KMS-11 (cell line): ENCODE measurements at regions not wholly inside any gene's neighbourhood (a gene's known extent, or its start where the extent isn't known, plus 50 kb on each side); places are given as distances from the start of the nearest gene placed in this dataset.

Experiments
- H2AFZ ChIP-seq: fragments of 200-600 bp; sonication (generic); 2 replicates; pipeline ENCODE4 v1.6.1; 2016; ENCODE audit warnings: antibody characterized with exemption, mixed run types, low read depth
- H3K27ac ChIP-seq: fragments of 200-600 bp; sonication (generic); 2 replicates; pipeline ENCODE4 v1.6.1; 2016; ENCODE audit warnings: mild to moderate bottlenecking, mixed run types
- H3K27me3 ChIP-seq: fragments of 200-600 bp; sonication (generic); 2 replicates; pipeline ENCODE4 v1.6.1; 2017; ENCODE audit warnings: mild to moderate bottlenecking, low read depth, mixed run types, moderate library complexity; ENCODE audit not compliant: insufficient read depth
- H3K36me3 ChIP-seq: fragments of 200-600 bp; sonication (generic); 2 replicates; pipeline ENCODE4 v1.6.1; 2017; ENCODE audit warnings: mild to moderate bottlenecking, mixed run types; ENCODE audit not compliant: insufficient read depth
- H3K4me1 ChIP-seq: fragments of 200-600 bp; sonication (generic); 2 replicates; pipeline ENCODE4 v1.6.1; 2016; ENCODE audit warnings: mild to moderate bottlenecking, low read depth, mixed run types; ENCODE audit not compliant: poor library complexity, severe bottlenecking
- H3K4me2 ChIP-seq: fragments of 200-600 bp; sonication (generic); 2 replicates; pipeline ENCODE4 v1.7.0; 2016; ENCODE audit warnings: mild to moderate bottlenecking, mixed run types
- H3K4me3 ChIP-seq: fragments of 200-600 bp; sonication (generic); IDR thresholded peaks from 2 replicates; pipeline ENCODE4 v1.6.1; 2017; ENCODE audit warnings: low read depth, low read length, mixed read lengths; ENCODE audit not compliant: insufficient read depth
- H3K79me2 ChIP-seq: fragments of 200-600 bp; sonication (generic); 2 replicates; pipeline ENCODE4 v1.6.1; 2016; ENCODE audit warnings: low read depth, mixed run types; ENCODE audit not compliant: insufficient read depth
- H3K9ac ChIP-seq: fragments of 200-600 bp; sonication (generic); 2 replicates; pipeline ENCODE4 v1.6.1; 2016; ENCODE audit warnings: mild to moderate bottlenecking, mixed run types
- H4K20me1 ChIP-seq: fragments of 200-600 bp; sonication (generic); 2 replicates; pipeline ENCODE4 v1.6.1; 2016; ENCODE audit warnings: mild to moderate bottlenecking, mixed run types; ENCODE audit not compliant: insufficient read depth
- CTCF ChIP-seq: fragments of 200-600 bp; sonication (generic); conservative IDR thresholded peaks from 2 replicates; pipeline ENCODE4 v1.6.1; 2017; ENCODE audit warnings: low read depth, mild to moderate bottlenecking, antibody characterized with exemption, low read length, moderate library complexity, mixed read lengths

GRCh38 chr5:15010936-15011335 lies 139.4 kb upstream of the ANKH start:
- Histone ChIP-seq H3K4me2 (no peak overlapping the region), H3K4me1 (no peaks in the 10 kb centered on the region), H3K36me3 (no peaks in the 10 kb centered on the region), H2AFZ (no peak overlapping the region), H3K27me3 (no peaks in the 10 kb centered on the region), H3K27ac (no peak overlapping the region), H3K79me2 (no peaks in the 10 kb centered on the region), H3K9ac (no peak overlapping the region), H4K20me1 (no peaks in the 10 kb centered on the region), H3K4me3 (no peak overlapping the region)
- no peak for TF ChIP-seq CTCF

- Histone ChIP-seq H3K27ac (no peak overlapping the region), H3K27me3 (no peaks in the 10 kb centered on the region), H3K79me2 (no peaks in the 10 kb centered on the region), H3K4me2 (no peak overlapping the region), H3K36me3 (no peaks in the 10 kb centered on the region), H2AFZ (no peak overlapping the region), H3K9ac (no peak overlapping the region), H3K4me1 (no peaks in the 10 kb centered on the region), H3K4me3 (no peak overlapping the region), H4K20me1 (no peaks in the 10 kb centered on the region)
- no peak for TF ChIP-seq CTCF
These were observed 137.8 kb upstream of the ANKH start for GRCh38 chr5:15009420-15009819.

GRCh38 chr5:15008921-15009320 lies 137.3 kb upstream of the ANKH start:
- H3K4me3 ChIP-seq, result no peak overlapping the region
- TF ChIP-seq CTCF, result no peak
- H3K79me2 ChIP-seq, result no peaks in the 10 kb centered on the region
- no peak overlapping the region for H3K4me2 ChIP-seq
- H3K27me3 ChIP-seq, result no peaks in the 10 kb centered on the region
- no peaks in the 10 kb centered on the region for H4K20me1 ChIP-seq
- H2AFZ ChIP-seq, result no peak overlapping the region
- H3K36me3 ChIP-seq, result no peaks in the 10 kb centered on the region
- H3K27ac ChIP-seq, result no peak overlapping the region
- H3K4me1 ChIP-seq, result peaks cover under 1% of the 10 kb centered on the region
- H3K9ac ChIP-seq, result no peak overlapping the region

GRCh38 chr5:15008476-15008875 lies 136.9 kb upstream of the ANKH start:
- Histone ChIP-seq H3K4me3 (no peak overlapping the region), H3K27ac (no peak overlapping the region), H3K27me3 (no peaks in the 10 kb centered on the region), H4K20me1 (no peaks in the 10 kb centered on the region), H3K79me2 (no peaks in the 10 kb centered on the region), H3K4me2 (no peak overlapping the region), H2AFZ (no peak overlapping the region), H3K36me3 (no peaks in the 10 kb centered on the region), H3K4me1 (peaks cover 4% of the 10 kb centered on the region), H3K9ac (no peak overlapping the region)
- TF ChIP-seq CTCF, result no peak

- no peak for TF ChIP-seq CTCF
These were observed 136.1 kb upstream of the ANKH start for GRCh38 chr5:15007646-15008045.

More at GRCh38 chr5:15007646-15008045, 136.1 kb upstream of the ANKH start:
- no peak overlapping the region for H3K9ac ChIP-seq
- H4K20me1 ChIP-seq, result no peaks in the 10 kb centered on the region
- no peak overlapping the region for H3K27ac ChIP-seq
- no peak overlapping the region for H3K4me3 ChIP-seq
- no peaks in the 10 kb centered on the region for H3K27me3 ChIP-seq
- H3K4me1 ChIP-seq, result peaks cover 5% of the 10 kb centered on the region
- no peaks in the 10 kb centered on the region for H3K36me3 ChIP-seq
- H3K4me2 ChIP-seq, result no peak overlapping the region
- no peak overlapping the region for H2AFZ ChIP-seq
- no peaks in the 10 kb centered on the region for H3K79me2 ChIP-seq
